ENCODE measurements at regions not wholly inside any gene's neighbourhood (a gene's known extent, or its start where the extent isn't known, plus 50 kb on each side); places are given as distances from the start of the nearest gene placed in this dataset.

DNA sequence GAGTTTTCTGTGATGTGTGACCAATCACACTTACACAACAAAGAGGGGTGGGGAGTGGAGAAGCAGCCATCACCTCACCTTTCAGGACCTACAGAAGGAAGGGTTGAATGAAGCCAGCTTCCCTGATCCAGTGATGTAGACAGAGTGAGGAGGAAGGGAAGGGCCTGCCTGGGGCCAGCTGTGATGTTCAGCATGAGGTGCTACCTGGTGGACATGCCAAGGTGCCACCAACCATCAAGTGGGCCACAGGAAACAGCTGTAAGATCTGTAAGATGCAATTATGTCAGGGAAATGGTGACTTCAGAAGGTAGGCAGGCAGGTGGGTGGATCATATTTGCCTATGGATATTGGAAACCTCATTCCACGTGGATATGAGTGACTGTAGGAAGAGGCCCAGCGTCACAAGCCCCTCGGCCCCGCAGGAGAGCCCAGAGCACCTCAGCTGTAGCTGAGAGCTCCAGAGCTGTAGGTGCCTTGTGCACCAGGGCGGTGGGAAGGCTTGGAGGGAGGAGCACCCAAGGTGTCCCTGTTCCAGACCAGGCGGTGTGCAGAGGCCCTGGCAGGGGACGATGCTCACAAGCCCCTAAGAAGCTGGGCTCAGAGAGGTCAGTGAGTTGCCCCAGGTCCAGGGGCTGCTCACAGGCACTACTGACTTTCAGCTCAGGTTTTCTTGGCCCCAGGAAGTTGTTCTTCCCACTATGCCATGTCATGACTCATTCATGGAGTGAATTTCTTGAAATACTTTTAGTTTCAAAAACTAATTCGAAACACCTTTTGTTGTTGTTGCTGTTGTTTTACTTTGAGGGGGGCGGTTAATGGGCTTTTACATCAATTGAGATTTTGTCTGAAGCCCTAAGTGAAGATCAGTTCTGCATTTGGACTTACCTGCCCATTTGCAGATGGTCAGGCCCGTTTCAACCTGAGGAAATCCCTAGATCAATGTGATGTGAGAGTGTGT, 94.2 kb upstream of the ALDH1A3 start:
- Mint-ChIP-seq H3K4me1 (no peaks in the 10 kb centered on the region), H3K27ac (no peak overlapping the region), H3K9me3 (no peaks in the 10 kb centered on the region), H3K27me3 (peaks cover 3 to 24% (median 4%) of the 10 kb centered on the region in 5 donors), H3K4me3 (no peak overlapping the region), H3K36me3 (no peaks in the 10 kb centered on the region)
- CTCF ChIA-PET = no interaction called here
- Histone ChIP-seq H3K9me3 (ENCODE audit: control insufficient read depth in 2 of 3, low read length in 3 of 3) (no peaks in the 10 kb centered on the region), H3K36me3 (ENCODE audit: control insufficient read depth in 2 of 3, insufficient read depth in 3 of 3, low read length in 3 of 3) (no peaks in the 10 kb centered on the region), H3K4me3 (ENCODE audit: low read length) (no peak overlapping the region), H3K4me1 (ENCODE audit: control insufficient read depth in 2 of 2, insufficient read depth in 2 of 2, low read length in 2 of 2) (no peaks in the 10 kb centered on the region), H3K27ac (ENCODE audit: low read depth, low read length) (no peak overlapping the region), H3K27me3 (ENCODE audit: control insufficient read depth in 2 of 2, insufficient read depth in 2 of 2, low read length in 2 of 2) (no peaks in the 10 kb centered on the region)
- ATAC-seq (no peak), DNase-seq (peak in 1 of 9 donors; percentile 16)
- POLR2A ChIA-PET = no interaction called here
- intact Hi-C loops (cut with micrococcal nuclease) = no loop called here

DNA sequence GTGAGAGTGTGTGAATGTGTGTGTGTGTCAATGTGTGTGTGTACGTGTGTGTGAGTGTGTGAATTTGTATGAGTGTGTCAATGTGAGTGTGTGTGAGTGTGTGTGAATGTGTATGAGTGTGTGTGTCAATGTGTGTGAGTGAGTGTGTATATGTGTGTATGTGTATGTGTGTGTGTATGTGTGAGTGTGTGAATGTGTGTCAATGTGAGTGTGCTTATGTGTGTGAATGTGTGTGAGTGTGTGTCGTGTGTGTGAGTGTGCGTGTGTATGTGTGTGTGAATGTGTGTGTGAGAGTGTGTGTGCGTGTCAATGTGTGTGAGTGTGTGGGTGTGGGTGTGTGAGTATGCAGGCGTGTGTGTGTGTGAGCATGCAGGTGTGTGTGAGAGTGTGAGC, 93.5 kb upstream of the ALDH1A3 start:
- Mint-ChIP-seq H3K9me3 (peaks cover 0 to 3% (median 0%) of the 10 kb centered on the region in 11 donors), H3K27me3 (peaks cover 5 to 30% (median 9%) of the 10 kb centered on the region in 5 donors), H3K4me3 (no peak overlapping the region), H3K27ac (no peak overlapping the region), H3K36me3 (no peaks in the 10 kb centered on the region), H3K4me1 (no peaks in the 10 kb centered on the region)
- POLR2A ChIA-PET = no interaction called here
- intact Hi-C loops (cut with micrococcal nuclease) = no loop called here
- ATAC-seq (no peak), DNase-seq (no peak)
- CTCF ChIA-PET = no interaction called here
- H3K27ac ChIP-seq (ENCODE audit: low read depth, low read length) = no peak overlapping the region
- no peaks in the 10 kb centered on the region for H3K9me3 ChIP-seq (ENCODE audit: control insufficient read depth in 2 of 3, low read length in 3 of 3)
- no peak overlapping the region for H3K4me3 ChIP-seq (ENCODE audit: low read length)
- no peaks in the 10 kb centered on the region for H3K36me3 ChIP-seq (ENCODE audit: control insufficient read depth in 2 of 3, insufficient read depth in 3 of 3, low read length in 3 of 3)
- H3K27me3 ChIP-seq (ENCODE audit: control insufficient read depth in 2 of 2, insufficient read depth in 2 of 2, low read length in 2 of 2) = no peaks in the 10 kb centered on the region
- H3K4me1 ChIP-seq (ENCODE audit: control insufficient read depth in 2 of 2, insufficient read depth in 2 of 2, low read length in 2 of 2) = no peaks in the 10 kb centered on the region

DNA sequence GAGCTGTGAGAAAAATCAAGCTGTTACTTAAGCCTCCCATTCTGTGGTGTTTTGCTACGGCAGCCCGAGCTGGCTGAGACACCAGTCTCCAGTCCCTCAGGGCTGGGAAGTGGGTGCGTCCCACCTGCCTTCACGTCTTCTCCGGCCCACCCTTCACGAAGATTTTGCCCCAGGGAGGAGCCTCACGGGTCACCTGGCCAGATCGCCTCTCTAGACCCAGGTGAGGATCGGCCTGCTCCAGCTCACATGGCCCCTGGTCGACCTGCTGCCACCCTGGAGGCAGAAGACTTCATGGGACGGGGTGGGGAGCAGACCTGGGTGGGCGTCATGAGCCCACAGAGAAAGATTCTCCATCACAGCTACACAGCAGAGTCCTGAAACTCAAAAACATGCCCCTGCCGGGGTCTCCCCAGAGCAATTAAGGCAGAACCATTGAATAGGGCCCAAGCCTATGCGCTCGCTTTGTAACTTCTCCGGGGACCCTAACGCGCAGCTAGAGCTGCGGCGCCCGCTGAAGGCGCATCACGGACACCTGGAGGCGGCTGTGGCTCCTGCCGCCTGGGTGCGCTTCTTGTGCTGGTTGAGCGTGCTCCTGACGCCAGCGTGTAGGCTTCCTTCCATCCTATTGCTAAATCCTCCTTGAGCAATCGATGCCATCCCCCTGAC, 92.6 kb upstream of the ALDH1A3 start:
- ChIA-PET POLR2A (no interaction called here), CTCF (no interaction called here)
- Histone ChIP-seq H3K9me3 (ENCODE audit: control insufficient read depth in 2 of 3, low read length in 3 of 3) (no peaks in the 10 kb centered on the region), H3K27me3 (ENCODE audit: control insufficient read depth in 2 of 2, insufficient read depth in 2 of 2, low read length in 2 of 2) (no peaks in the 10 kb centered on the region), H3K4me3 (ENCODE audit: low read length) (no peak overlapping the region), H3K36me3 (ENCODE audit: control insufficient read depth in 2 of 3, insufficient read depth in 3 of 3, low read length in 3 of 3) (no peaks in the 10 kb centered on the region), H3K27ac (ENCODE audit: low read depth, low read length) (no peak overlapping the region), H3K4me1 (ENCODE audit: control insufficient read depth in 2 of 2, insufficient read depth in 2 of 2, low read length in 2 of 2) (no peaks in the 10 kb centered on the region)
- H3K9me3 Mint-ChIP-seq = peaks cover 0 to 3% (median 0%) of the 10 kb centered on the region in 11 donors
- peaks cover 5 to 27% (median 9%) of the 10 kb centered on the region in 5 donors for H3K27me3 Mint-ChIP-seq
- no peak overlapping the region for H3K27ac Mint-ChIP-seq
- ATAC-seq (no peak), DNase-seq (peak in 1 of 9 donors; percentile 16)
- intact Hi-C loops (cut with micrococcal nuclease) = no loop called here
- H3K36me3 Mint-ChIP-seq = no peaks in the 10 kb centered on the region
- H3K4me3 Mint-ChIP-seq = no peak overlapping the region
- H3K4me1 Mint-ChIP-seq = no peaks in the 10 kb centered on the region

DNA sequence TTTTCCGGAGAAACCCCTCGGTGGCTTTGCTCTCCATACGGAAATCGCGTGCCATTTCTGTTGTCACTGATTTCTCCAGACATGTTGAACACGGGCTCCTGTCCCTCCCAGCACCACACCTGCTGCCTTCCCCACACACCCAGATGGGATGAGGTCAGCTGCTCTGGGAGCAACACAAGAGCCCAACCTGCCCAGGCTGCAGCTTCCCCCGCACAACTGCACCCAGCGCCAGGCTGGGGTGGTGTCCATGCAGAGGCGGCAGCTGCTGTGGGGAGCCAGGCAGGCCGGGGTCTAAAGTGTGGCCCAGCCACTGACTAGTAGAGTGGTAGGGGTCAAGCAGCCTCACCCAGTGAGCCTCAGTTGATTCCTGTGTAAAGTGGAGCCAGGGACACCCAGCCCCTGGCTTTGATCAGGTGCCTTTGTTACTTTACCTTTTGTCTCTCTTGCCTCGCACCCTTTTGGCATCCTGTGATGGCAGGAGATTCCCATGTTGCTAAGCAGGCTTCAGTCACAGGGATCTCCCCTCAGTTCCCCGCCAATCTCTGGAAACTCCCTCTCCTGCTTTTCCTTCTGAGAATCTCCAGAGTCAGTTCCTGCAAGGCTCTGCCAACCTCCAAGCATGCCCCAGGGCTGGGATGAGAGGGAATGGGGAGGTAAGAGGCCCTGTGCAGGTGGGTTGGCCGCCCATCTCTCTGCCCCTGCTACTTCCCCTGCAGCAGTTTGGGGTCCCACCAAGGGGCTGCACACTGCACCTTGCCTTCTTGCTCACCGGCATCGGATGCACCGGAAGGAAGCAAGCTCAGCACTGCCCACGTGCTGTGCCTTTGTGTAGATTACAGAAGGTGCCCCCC, 91.8 kb upstream of the ALDH1A3 start:
- no peak for ATAC-seq
- POLR2A ChIA-PET = no interaction called here
- CTCF ChIA-PET = interaction anchor here (0.6 kb wide), 1 partner anchor 279 kb away, joined by 3 read pairs; no protein-coding TSS in a partner anchor
- H3K27me3 Mint-ChIP-seq = peaks cover 5 to 27% (median 9%) of the 10 kb centered on the region in 5 donors
- H3K4me3 Mint-ChIP-seq = no peak overlapping the region
- H3K9me3 Mint-ChIP-seq = peaks cover 0 to 3% (median 0%) of the 10 kb centered on the region in 11 donors
- intact Hi-C loops (cut with micrococcal nuclease) = no loop called here
- H3K4me1 Mint-ChIP-seq = no peaks in the 10 kb centered on the region
- Histone ChIP-seq H3K27me3 (ENCODE audit: control insufficient read depth in 2 of 2, insufficient read depth in 2 of 2, low read length in 2 of 2) (no peaks in the 10 kb centered on the region), H3K4me3 (ENCODE audit: low read length) (no peak overlapping the region), H3K36me3 (ENCODE audit: control insufficient read depth in 2 of 3, insufficient read depth in 3 of 3, low read length in 3 of 3) (no peaks in the 10 kb centered on the region), H3K9me3 (ENCODE audit: control insufficient read depth in 2 of 3, low read length in 3 of 3) (no peaks in the 10 kb centered on the region), H3K27ac (ENCODE audit: low read depth, low read length) (no peak overlapping the region), H3K4me1 (ENCODE audit: control insufficient read depth in 2 of 2, insufficient read depth in 2 of 2, low read length in 2 of 2) (no peaks in the 10 kb centered on the region)
- H3K36me3 Mint-ChIP-seq = no peaks in the 10 kb centered on the region
- no peak overlapping the region for H3K27ac Mint-ChIP-seq
- peak in 1 of 9 donors; percentile 16 for DNase-seq

DNA sequence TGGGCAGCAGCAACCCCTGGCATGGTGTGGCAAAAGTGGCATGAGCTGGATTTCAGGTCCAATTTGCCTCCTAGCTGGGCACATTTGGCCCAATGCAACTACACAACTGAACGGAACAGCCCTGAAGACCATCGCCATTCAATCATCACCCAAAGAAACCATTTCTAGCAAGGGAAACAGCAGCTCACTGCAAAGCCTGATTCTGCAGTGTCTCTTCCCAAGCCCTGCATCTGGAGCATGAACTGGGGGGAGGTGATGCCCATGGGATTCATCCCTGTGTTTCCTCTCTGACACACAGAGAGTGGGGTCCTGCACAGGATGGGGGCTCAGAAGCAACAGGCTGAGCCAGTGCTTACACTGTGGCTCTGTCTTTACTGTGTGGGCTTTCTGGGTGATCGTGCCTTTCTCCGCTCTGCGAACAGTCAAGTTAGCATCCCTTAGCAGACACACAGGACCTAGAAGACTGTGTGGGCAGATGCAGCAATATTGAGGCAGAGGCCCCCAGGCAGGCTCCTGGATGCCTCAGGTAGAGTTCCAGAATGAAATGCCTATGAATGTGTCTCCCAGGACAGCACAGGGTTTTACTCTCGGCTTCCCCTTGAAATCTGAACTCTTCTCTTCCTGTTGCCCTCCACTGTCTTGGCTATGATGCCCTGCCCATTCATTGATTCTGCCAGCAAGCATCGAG, 91.1 kb upstream of the ALDH1A3 start:
- Mint-ChIP-seq H3K27me3 (peaks cover 2 to 23% (median 6%) of the 10 kb centered on the region in 5 donors), H3K4me3 (no peak overlapping the region), H3K27ac (no peak overlapping the region), H3K36me3 (no peaks in the 10 kb centered on the region), H3K9me3 (peaks cover 0 to 3% (median 0%) of the 10 kb centered on the region in 11 donors), H3K4me1 (no peaks in the 10 kb centered on the region)
- ChIA-PET CTCF (interaction anchor here (0.6 kb wide), 1 partner anchor 279 kb away, joined by 3 read pairs; no protein-coding TSS in a partner anchor), POLR2A (no interaction called here)
- ATAC-seq (no peak), DNase-seq (peak in 1 of 9 donors; percentile 15)
- Histone ChIP-seq H3K4me1 (ENCODE audit: control insufficient read depth in 2 of 2, insufficient read depth in 2 of 2, low read length in 2 of 2) (no peaks in the 10 kb centered on the region), H3K27me3 (ENCODE audit: control insufficient read depth in 2 of 2, insufficient read depth in 2 of 2, low read length in 2 of 2) (no peaks in the 10 kb centered on the region), H3K36me3 (ENCODE audit: control insufficient read depth in 2 of 3, insufficient read depth in 3 of 3, low read length in 3 of 3) (no peaks in the 10 kb centered on the region), H3K4me3 (ENCODE audit: low read length) (no peak overlapping the region), H3K9me3 (ENCODE audit: control insufficient read depth in 2 of 3, low read length in 3 of 3) (no peaks in the 10 kb centered on the region), H3K27ac (ENCODE audit: low read depth, low read length) (no peak overlapping the region)
- intact Hi-C loops (cut with micrococcal nuclease) = no loop called here

DNA sequence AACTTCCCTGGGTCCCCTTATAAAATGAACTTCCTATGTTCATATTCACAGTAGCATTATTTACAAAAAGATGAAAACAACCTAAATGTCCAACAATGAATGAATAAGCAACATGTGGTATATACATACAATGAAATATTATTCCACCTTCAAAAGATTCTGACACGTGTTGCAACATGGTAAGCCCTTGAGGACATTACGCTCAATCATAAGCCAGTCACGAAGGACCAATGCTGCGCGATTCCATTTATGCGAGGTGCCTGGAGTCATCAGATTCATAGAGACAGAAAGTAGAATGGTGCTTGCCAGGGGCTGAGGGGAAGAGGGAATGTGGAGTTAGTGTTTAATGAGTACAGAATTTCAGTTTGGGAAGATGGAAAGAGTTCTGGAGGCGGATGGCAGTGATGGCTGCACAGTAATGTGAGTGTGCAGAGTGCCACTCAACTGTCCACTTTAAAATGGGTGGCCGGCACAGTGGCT, 88.8 kb upstream of the ALDH1A3 start:
- no peak overlapping the region for H3K4me3 ChIP-seq (ENCODE audit: low read length)
- POLR2A ChIA-PET = no interaction called here
- H3K27ac Mint-ChIP-seq = no peak overlapping the region
- no peaks in the 10 kb centered on the region for H3K4me1 Mint-ChIP-seq
- H3K9me3 Mint-ChIP-seq = peaks cover 0 to 7% (median 0%) of the 10 kb centered on the region in 11 donors
- intact Hi-C loops (cut with micrococcal nuclease) = no loop called here
- ATAC-seq (no peak), DNase-seq (no peak)
- peaks cover 7 to 30% (median 18%) of the 10 kb centered on the region in 5 donors for H3K27me3 Mint-ChIP-seq
- CTCF ChIA-PET = no interaction called here
- no peak overlapping the region for H3K27ac ChIP-seq (ENCODE audit: low read depth, low read length)
- H3K4me1 ChIP-seq (ENCODE audit: control insufficient read depth in 2 of 2, insufficient read depth in 2 of 2, low read length in 2 of 2) = no peaks in the 10 kb centered on the region
- no peaks in the 10 kb centered on the region for H3K9me3 ChIP-seq (ENCODE audit: control insufficient read depth in 2 of 3, low read length in 3 of 3)
- no peaks in the 10 kb centered on the region for H3K36me3 Mint-ChIP-seq
- H3K27me3 ChIP-seq (ENCODE audit: control insufficient read depth in 2 of 2, insufficient read depth in 2 of 2, low read length in 2 of 2) = no peaks in the 10 kb centered on the region
- H3K36me3 ChIP-seq (ENCODE audit: control insufficient read depth in 2 of 3, insufficient read depth in 3 of 3, low read length in 3 of 3) = no peaks in the 10 kb centered on the region
- H3K4me3 Mint-ChIP-seq = no peak overlapping the region

Data from naive thymus-derived CD4-positive, alpha-beta T cell (primary cell).